GM12874 (cell line): ENCODE measurements at regions not wholly inside any gene's neighbourhood (a gene's known extent, or its start where the extent isn't known, plus 50 kb on each side); places are given as distances from the start of the nearest gene placed in this dataset.

Experiments
- TF ChIP-seq, protein P1 (sequence below): IDR thresholded peaks from 2 replicates; pipeline ENCODE4 v1.5.1; 2011; ENCODE audit warnings: low read depth, mild to moderate bottlenecking, control low read depth, low read length, moderate library complexity; ENCODE audit not compliant: insufficient read depth

DNA sequence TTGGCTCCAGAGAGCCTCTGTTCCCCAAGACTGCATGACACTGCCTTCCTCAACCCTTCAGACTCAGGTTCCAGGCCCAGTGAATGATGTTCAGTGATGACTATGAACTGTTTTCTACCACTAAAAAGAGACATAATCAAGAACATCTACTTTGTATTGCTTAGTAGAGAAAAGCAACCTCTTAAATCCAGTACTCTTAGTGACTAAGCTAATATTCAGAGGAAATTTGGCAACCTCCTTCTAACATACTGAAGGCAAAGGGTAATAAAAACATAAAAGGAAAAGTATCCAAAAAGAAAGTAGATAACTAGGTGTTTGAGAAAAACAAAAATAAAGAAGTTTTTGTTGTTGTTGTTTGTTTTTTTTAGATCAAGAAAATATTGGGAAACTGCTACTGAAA is 153.3 kb upstream of the RUNX1 start:
- TF ChIP-seq, protein P1, sequence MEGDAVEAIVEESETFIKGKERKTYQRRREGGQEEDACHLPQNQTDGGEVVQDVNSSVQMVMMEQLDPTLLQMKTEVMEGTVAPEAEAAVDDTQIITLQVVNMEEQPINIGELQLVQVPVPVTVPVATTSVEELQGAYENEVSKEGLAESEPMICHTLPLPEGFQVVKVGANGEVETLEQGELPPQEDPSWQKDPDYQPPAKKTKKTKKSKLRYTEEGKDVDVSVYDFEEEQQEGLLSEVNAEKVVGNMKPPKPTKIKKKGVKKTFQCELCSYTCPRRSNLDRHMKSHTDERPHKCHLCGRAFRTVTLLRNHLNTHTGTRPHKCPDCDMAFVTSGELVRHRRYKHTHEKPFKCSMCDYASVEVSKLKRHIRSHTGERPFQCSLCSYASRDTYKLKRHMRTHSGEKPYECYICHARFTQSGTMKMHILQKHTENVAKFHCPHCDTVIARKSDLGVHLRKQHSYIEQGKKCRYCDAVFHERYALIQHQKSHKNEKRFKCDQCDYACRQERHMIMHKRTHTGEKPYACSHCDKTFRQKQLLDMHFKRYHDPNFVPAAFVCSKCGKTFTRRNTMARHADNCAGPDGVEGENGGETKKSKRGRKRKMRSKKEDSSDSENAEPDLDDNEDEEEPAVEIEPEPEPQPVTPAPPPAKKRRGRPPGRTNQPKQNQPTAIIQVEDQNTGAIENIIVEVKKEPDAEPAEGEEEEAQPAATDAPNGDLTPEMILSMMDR = no peak

DNA sequence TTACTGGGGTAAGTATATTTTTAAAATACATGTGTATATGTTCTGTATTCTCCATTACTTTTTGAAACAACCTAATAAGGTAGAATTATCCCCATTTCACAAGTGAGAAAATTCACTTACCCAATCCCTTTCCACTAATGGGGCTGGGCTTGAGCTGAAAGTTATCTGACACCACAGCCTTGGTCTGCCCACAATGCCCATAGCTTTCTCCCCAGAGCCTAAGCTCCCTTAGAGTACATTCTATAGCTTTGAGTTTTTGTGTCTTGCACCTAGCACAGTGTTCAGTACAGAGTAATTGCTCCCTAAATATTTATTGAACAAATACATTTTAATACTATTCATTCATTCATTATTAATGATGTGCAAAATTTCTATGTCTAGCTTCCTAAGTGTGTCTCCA is 152.7 kb upstream of the RUNX1 start:
- TF ChIP-seq, protein P1 = no peak

DNA sequence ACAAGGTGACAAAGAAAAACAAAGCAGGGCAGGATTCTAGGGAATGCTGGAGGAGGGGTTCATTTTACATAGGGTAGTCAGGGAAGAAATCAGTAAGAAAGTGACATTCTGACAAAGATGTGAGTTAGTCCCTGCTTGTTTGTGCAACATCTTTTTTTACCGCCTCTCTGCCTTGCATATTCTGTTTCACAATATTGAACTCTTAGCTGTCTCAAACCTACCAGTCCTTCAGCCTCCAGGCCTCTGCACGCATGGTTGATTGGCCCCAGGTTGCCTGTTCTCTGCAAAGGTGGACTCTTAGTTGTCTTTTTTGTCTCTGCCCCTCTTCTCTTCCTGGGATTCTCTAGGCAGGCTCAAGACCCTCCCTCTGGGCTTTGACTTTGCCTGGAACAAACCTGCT is 152.2 kb upstream of the RUNX1 start:
- TF ChIP-seq, protein P1 = no peak

DNA sequence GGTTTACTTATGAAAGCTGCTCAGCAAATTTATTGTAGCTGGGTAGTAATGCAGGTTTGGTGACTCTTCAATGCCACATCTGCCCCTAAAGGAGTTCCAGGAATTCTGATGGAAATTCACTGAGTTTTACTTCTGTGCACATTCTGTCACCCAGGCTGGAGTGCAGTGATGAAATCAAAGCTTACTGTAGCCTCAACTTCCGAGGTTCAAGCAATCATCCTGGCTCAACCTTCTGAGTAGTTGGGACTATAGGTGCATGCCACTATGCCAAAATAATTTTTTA is 150.6 kb upstream of the RUNX1 start:
- TF ChIP-seq, protein P1 = no peak

DNA sequence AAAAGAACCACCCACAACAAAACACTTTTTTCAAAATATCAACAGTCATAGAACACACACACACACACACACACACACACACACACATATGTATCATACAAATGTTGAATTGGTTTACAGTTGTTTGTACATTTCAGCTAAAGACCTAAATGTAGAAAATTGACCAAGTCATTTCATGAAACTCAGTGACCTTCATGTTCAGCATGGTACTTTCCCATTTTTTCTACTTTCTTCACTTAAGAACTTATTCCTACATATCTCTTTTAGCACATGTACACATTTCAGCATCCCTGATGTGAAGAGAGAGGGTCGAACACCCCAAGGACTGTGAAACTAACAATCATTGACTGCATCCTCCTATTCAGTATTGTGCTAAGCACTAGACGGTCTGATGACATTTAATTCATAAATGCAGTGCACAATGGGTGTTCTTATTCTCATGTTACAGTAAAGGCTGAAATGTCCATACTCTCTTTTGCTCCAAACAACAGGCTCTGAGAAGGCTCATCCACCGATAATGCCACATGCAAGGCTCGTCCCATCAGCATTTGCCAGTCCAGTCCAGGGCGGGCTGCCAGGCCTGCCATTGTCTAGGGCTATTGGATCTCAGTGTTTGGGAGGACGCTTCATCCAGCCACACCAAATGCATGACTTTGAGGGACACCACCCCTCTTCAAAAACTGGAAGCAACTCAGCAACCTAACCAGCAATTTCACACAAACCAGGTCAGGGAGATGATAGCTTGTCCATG is 150.1 kb upstream of the RUNX1 start:
- TF ChIP-seq, protein P1 = no peak

DNA sequence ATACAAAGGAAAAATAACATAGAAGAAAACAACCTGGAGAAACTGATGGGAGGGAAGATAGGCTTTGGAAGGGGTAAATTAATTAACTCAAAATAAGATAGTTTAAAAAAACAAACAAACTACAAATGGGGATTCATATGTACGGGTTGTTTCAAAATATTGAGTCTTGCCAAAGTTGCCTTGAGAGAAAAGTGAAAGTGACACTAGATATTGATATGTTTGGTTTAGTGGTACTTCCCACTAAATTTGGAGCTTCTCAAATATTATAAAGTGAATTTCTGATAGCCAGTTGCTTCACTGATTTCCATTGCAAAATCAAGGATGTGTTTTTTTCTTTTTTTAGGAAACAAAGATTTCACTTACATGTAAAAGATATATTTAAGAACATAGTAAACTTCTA is 149.5 kb upstream of the RUNX1 start:
- TF ChIP-seq, protein P1 = no peak

DNA sequence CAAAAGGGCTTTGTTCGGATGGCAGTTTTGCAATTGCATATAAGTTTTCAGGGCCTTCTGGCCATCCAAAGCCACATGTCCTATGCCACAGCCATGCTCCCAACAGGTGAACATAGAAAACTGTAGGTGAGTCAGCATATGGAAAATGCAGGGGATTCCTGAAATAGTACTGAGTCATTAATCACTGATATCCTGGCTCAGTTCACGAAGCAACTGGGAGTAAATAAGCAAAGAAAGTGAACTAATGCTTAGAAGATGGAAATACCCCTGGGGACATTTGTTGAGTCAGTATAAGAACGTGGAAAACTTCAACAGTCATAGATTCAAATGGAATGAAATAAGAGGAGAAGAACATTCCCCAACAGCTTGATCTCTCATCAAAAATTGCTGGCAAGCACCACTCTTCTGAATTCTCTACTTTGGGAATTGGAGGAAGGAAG is 148.9 kb upstream of the RUNX1 start:
- TF ChIP-seq, protein P1 = no peak
